SK-N-SH treated with all-trans-retinoic acid at 6 μM for 48 hours (cell line): ENCODE measurements at regions not wholly inside any gene's neighbourhood (a gene's known extent, or its start where the extent isn't known, plus 50 kb on each side); places are given as distances from the start of the nearest gene placed in this dataset.

ENCODE experiments used
- ATAC-seq: fragments of 200-7000 bp; cut with Tn5 transposase; 3 replicates; pipeline ENCODE4 v1.9.1; 2020; ENCODE audit warnings: mild to moderate bottlenecking, moderate library complexity
- BACH2 ChIP-seq: fragments of 250-450 bp; sonication (Bioruptor Pico); IDR thresholded peaks from 2 replicates; pipeline ENCODE4 v1.9.0; 2021; ENCODE audit warnings: mild to moderate bottlenecking, borderline replicate concordance
- CREB5 ChIP-seq: fragments of 250-450 bp; sonication (Bioruptor Pico); IDR thresholded peaks from 2 replicates; pipeline ENCODE4 v1.5.1; 2020; ENCODE audit warnings: low read depth, mild to moderate bottlenecking, moderate library complexity
- CSDC2 ChIP-seq: fragments of 250-450 bp; sonication (Bioruptor Pico); IDR thresholded peaks from 2 replicates; pipeline ENCODE4 v1.5.0; 2020; ENCODE audit warnings: mild to moderate bottlenecking, moderate library complexity
- CSRNP3 ChIP-seq: fragments of 250-450 bp; sonication (Bioruptor Pico); IDR thresholded peaks from 2 replicates; pipeline ENCODE4 v1.5.1; 2021; ENCODE audit warnings: mild to moderate bottlenecking, moderate library complexity
- ESRRG ChIP-seq: fragments of 250-450 bp; sonication (Bioruptor Pico); IDR thresholded peaks from 2 replicates; pipeline ENCODE4 v1.6.1; 2021; ENCODE audit warnings: mild to moderate bottlenecking
- GLIS3 ChIP-seq: fragments of 250-450 bp; sonication (Bioruptor Pico); IDR thresholded peaks from 2 replicates; pipeline ENCODE4 v1.5.0; 2020; ENCODE audit warnings: mild to moderate bottlenecking, moderate library complexity
- ISL1 ChIP-seq: fragments of 250-450 bp; sonication (Bioruptor Pico); IDR thresholded peaks from 2 replicates; pipeline ENCODE4 v2.1.2; 2022; ENCODE audit warnings: mild to moderate bottlenecking, moderate library complexity
- OSR1 ChIP-seq: fragments of 250-450 bp; sonication (Bioruptor Pico); IDR thresholded peaks from 2 replicates; pipeline ENCODE4 v1.8.0; 2022; ENCODE audit warnings: moderate library complexity, mild to moderate bottlenecking, inconsistent platforms
- PATZ1 ChIP-seq: fragments of 250-450 bp; sonication (Bioruptor Pico); IDR thresholded peaks from 2 replicates; pipeline ENCODE4 v1.8.0; 2020; ENCODE audit warnings: mild to moderate bottlenecking, moderate library complexity, borderline replicate concordance
- POU6F1 ChIP-seq: fragments of 250-450 bp; sonication (Bioruptor Pico); IDR thresholded peaks from 2 replicates; pipeline ENCODE4 v1.8.0; 2021; ENCODE audit warnings: low read depth, mild to moderate bottlenecking, moderate library complexity, borderline replicate concordance
- PPARA ChIP-seq: fragments of 250-450 bp; sonication (Bioruptor Pico); IDR thresholded peaks from 2 replicates; pipeline ENCODE4 v1.5.0; 2020; ENCODE audit warnings: mild to moderate bottlenecking, borderline replicate concordance
- RARB ChIP-seq: fragments of 250-450 bp; sonication (Bioruptor Pico); IDR thresholded peaks from 2 replicates; pipeline ENCODE4 v1.8.0; 2021; ENCODE audit warnings: mild to moderate bottlenecking, moderate library complexity
- SNAI2 ChIP-seq: fragments of 250-450 bp; sonication (Bioruptor Pico); IDR thresholded peaks from 2 replicates; pipeline ENCODE4 v1.5.0; 2020; ENCODE audit warnings: mild to moderate bottlenecking, moderate library complexity
- TCF4 ChIP-seq: fragments of 250-450 bp; sonication (Bioruptor Pico); IDR thresholded peaks from 2 replicates; pipeline ENCODE4 v1.8.0; 2021; ENCODE audit warnings: mild to moderate bottlenecking, moderate library complexity, borderline replicate concordance
- TOX ChIP-seq: fragments of 250-450 bp; sonication (Bioruptor Pico); IDR thresholded peaks from 2 replicates; pipeline ENCODE4 v1.8.0; 2021; ENCODE audit warnings: mild to moderate bottlenecking, moderate library complexity, borderline replicate concordance
- ZC3H10 ChIP-seq: fragments of 250-450 bp; sonication (Bioruptor Pico); IDR thresholded peaks from 2 replicates; pipeline ENCODE4 v1.5.1; 2021; ENCODE audit warnings: mild to moderate bottlenecking, moderate library complexity
- ZFP3 ChIP-seq: fragments of 250-450 bp; sonication (Bioruptor Pico); IDR thresholded peaks from 2 replicates; pipeline ENCODE4 v1.5.0; 2020; ENCODE audit warnings: mild to moderate bottlenecking, moderate library complexity
- ZFP30 ChIP-seq: fragments of 450-650 bp; formaldehyde crosslinking; IDR thresholded peaks from 2 replicates; pipeline ENCODE4 v1.5.0; 2022; ENCODE audit warnings: mild to moderate bottlenecking, moderate library complexity
- ZNF70 ChIP-seq: fragments of 450-650 bp; formaldehyde crosslinking; IDR thresholded peaks from 2 replicates; pipeline ENCODE4 v1.5.0; 2020; ENCODE audit warnings: mild to moderate bottlenecking, moderate library complexity
- ZNF8 ChIP-seq: fragments of 450-650 bp; formaldehyde crosslinking; IDR thresholded peaks from 2 replicates; pipeline ENCODE4 v1.5.0; 2020; ENCODE audit warnings: mild to moderate bottlenecking, moderate library complexity

- ATAC-seq, result no peak
- TF ChIP-seq ZFP3 (no peak), OSR1 (CRISPR knock-in tag) (no peak), CREB5 (CRISPR knock-in tag) (no peak), TOX (CRISPR knock-in tag) (no peak), ZC3H10 (CRISPR knock-in tag) (no peak), ZNF8 (no peak), PATZ1 (CRISPR knock-in tag) (no peak), ESRRG (CRISPR knock-in tag) (no peak), GLIS3 (CRISPR knock-in tag) (no peak)
- TF ChIP-seq, all 23 proteins: peak for 0
Observed at GRCh38 chr1:58914925-58915324, 131.1 kb upstream of the JUN start.

GRCh38 chr1:58917436-58917835 lies 133.6 kb upstream of the JUN start:
- no peak for ATAC-seq
- TF ChIP-seq TOX (CRISPR knock-in tag) (no peak), TCF4 (CRISPR knock-in tag) (no peak), BACH2 (CRISPR knock-in tag) (no peak), CSDC2 (no peak)

- ATAC-seq, result no peak
- TF ChIP-seq TOX (CRISPR knock-in tag) (no peak), POU6F1 (no peak), SNAI2 (no peak), ZNF70 (CRISPR knock-in tag) (no peak), PPARA (CRISPR knock-in tag) (no peak), CSRNP3 (CRISPR knock-in tag) (no peak), OSR1 (CRISPR knock-in tag) (no peak), ZNF8 (no peak), RARB (no peak), ZFP30 (CRISPR knock-in tag) (no peak), ISL1 (CRISPR knock-in tag) (no peak), GLIS3 (CRISPR knock-in tag) (no peak)
Observed at GRCh38 chr1:58919226-58919958, 135.5 kb upstream of the JUN start.

GRCh38 chr1:58919959-58920321 lies 136.1 kb upstream of the JUN start:
- TF ChIP-seq OSR1 (CRISPR knock-in tag), result no peak
- no peak for TF ChIP-seq POU6F1
- TF ChIP-seq ZNF70 (CRISPR knock-in tag), result no peak
- TF ChIP-seq CSDC2, result no peak
- no peak for TF ChIP-seq BACH2 (CRISPR knock-in tag)
- no peak for TF ChIP-seq RARB
- no peak for TF ChIP-seq TOX (CRISPR knock-in tag)
- no peak for TF ChIP-seq TCF4 (CRISPR knock-in tag)
- TF ChIP-seq CSRNP3 (CRISPR knock-in tag), result no peak
- TF ChIP-seq ZNF8, result no peak
- TF ChIP-seq GLIS3 (CRISPR knock-in tag), result no peak
- no peak for ATAC-seq
